HPDE6-E6E7 (cell line): ENCODE measurements at regions not wholly inside any gene's neighbourhood (a gene's known extent, or its start where the extent isn't known, plus 50 kb on each side); places are given as distances from the start of the nearest gene placed in this dataset.

ENCODE experiments used
- DNase-seq: peaks from one replicate; pipeline ENCODE4 v3.0.0; 2011; ENCODE audit warnings: missing footprints; ENCODE audit errors: extremely low spot score

DNA sequence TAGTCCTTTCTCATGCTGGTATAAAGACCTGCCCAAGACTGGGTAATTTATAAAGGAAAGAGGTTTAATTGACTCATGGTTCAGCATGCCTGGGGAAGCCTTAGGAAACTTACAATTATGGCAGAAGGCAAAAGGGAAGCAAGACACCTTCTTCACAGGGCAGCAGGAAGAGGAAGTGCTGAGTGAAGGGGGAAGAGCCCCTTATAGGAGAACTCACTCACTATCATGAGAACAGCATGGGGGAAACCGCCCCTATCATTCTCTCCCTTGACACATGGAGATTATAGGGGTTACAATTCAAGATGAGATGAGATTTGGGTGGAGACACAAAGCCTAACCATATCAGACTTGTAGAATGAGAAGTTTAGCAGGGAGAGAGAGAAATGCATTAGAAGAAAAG is 373.3 kb upstream of the DIAPH2 start:
- no peak for DNase-seq

DNA sequence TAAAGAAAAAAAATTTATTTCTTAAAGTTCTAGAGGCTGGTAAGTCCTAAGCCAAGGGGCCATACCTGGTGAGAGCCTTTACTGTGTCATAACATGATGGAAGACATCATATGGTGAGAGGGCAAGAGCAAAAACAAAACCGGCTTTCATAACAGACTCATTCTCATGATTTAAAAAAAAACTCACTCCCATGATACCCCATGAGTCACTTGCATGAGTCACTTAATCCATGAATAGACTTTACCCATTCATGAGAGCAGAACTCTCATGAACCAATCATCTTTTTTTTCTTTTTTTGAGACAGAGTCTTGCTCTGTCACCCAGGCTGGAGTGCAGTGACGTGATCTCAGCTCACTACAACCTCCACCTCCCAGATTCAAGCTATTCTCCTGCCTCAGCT is 369.7 kb upstream of the DIAPH2 start:
- DNase-seq, result no peak

DNA sequence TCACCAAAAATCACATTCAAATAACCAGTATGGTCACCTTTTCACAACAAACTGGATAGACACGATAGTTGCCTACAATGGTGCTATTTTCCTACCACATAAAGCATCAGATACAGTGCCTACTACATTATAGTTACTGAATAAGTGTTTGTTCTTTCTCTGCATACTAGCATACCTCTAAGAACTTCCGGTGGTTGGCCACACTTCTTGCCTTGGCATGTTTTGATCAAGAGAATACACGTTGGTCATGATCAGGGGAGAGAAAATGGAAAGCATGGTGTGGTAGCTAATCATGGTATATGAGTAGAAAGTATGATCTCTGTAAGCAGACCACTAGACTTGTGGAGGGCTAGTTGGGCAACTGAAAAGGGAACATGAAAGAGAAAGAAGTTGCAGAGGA is 322.8 kb upstream of the DIAPH2 start:
- DNase-seq, result no peak

DNA sequence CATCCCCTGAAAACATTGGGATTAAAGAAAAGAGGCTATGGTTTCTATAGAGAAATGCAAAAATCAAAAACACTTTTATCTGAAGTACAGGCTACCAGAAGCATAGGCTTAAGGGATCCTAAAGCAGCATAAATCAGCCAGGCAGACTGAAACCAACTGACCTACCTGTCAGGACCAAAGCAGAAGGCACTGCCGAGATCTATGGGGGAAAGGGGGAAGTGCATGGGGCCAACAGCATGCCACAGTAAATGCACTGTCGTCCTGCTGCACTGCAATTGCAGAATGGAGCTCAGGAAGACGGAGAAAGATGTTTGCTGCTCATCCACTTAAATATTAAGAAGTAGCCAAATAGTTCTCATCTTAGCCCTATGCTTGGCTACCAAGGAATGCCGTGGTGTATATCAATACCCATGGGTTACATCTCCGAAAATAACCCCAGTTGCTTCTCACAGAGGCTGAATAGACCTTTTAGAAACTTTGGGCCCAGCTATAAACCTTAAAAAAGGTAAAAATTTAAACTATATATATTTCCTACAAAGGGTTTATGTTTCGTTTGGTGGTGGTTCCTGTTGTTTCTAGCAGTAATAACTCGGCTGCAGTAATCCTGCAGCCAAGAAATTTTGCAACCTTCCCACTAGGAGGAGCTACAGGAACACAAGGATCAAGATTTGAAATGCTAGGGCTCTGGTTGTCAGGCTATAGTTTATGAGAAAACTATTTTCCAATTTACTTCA is 312.2 kb upstream of the DIAPH2 start:
- DNase-seq, result peak; percentile 10

DNA sequence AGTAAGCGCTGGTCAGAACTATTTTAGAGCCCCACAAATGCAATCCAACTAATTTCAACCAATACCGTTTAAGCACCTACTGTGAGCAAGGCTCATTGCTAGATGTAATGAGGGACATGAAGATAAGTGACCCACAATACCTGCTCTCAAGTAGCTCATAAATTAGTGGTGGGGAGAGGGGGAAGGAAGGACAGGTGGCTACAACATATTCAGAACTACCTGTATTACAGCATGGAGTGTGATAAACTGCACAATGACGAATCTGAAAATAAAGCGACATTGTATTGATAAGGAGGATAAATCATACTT is 311.6 kb upstream of the DIAPH2 start:
- DNase-seq, result no peak

GRCh38 chrX:96376266-96376665 is 308.4 kb upstream of the DIAPH2 start:
- DNase-seq, result no peak

GRCh38 chrX:96379951-96380350 is 304.7 kb upstream of the DIAPH2 start:
- no peak for DNase-seq

DNA sequence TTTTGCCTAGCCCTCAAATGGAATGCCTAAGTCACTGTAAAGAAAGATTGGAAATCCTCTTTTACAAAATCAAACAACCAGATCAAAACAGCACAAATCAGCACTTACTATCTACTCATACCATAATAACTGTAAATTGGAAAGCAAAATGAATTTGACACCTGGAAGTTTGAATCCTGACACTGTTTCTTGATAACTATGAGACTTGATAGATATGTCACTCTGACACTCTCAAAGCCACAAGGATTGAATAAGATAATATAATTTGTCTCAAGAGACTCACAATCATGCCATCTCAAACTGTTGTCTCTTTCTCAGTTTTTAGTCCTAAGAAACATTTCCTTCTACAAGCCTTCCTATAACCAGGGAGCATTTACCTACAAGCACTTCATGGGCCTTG is 302.6 kb upstream of the DIAPH2 start:
- DNase-seq, result no peak

DNA sequence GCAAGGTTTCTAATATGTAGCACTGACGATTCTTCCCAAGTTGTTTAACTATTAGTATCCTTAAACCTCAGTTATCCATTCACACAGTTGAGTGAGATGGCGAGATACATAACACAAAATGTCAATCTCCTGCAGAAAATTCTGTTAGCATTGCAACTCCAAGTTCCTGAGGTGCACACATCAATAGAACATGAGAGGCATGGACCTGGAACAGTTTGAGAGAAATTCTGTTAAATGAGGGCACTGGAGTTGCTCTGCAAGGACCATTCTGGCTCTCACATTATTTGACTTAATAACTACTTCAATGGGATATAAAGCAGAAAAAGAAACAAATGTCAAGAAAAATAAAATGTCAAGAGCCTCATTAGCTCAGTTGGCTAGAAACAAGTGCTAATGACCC is 301.2 kb upstream of the DIAPH2 start:
- no peak for DNase-seq

DNA sequence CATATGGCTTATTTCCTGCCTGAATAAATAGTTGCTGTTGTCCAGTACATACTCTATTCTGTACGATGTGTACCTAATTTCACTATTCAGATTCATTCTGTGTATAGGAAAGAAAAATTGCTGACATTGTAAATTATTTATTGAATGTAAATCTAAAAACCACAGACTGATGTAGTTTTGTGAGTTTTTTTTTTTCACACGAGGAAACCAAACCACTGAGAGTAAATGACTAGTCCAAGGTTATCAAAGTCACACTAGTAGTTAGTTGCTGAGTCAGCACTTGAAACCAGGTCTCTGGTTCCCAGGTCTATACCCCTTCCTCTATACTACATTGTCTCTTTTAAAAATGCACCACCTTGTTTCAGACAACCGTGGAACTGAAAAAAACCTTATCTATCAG is 298.3 kb upstream of the DIAPH2 start:
- DNase-seq, result no peak

- no peak for DNase-seq
Observed at GRCh38 chrX:96386981-96387380, 297.7 kb upstream of the DIAPH2 start.

DNA sequence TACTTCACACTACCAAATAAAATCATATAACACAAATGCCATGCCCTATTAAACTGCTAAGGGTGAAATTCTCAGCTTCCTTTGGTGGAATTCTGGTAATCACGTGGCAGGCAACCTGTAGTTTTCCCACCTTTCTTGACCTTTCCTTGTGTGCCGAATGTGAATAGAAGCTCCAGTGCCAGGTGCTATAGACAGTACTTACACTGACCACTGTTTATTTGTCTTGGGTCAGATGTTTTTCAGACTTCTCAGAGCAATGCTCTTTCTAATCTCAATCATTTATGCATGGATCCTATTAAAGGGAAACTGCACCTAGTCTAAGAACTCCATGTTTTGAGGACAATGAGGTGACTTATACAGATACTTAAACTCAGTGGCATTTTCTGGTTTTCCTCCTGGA is 296.8 kb upstream of the DIAPH2 start:
- DNase-seq, result no peak

DNA sequence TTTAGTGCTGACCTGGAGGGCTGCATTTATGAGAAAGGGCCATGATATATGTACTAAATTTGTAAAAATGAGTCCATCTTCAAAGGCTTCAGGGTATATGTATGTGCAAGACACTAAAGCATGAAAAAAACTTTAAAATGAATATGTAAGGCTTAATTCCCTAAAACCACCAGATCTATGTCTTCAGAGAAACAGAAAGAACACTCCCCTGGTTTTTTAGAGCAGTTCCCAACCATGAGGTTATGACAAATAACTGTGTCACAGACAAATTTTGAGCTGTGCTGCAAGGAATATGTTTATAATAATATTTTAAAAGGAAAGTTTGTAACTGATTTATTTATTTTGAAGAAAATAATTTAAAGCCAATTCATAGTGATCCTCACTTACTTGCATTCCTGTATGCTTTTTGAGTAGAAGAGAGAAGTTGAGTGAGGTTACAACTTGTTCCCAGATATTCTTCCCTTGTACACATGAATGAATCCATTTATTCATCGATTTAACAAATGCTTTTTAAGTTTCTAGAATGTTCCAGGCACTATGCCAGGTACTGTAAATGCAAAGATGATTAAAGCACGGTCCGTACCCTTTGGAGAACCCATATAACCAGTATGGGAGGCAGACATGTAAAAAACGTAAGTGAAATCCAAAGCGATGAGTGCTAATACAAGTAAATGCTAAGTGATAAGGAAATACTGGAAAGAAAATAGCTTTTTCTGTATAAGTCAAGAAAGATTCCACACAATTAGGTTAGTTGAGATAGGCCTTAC is 295.2 kb upstream of the DIAPH2 start:
- no peak for DNase-seq

- DNase-seq, result no peak
Observed at GRCh38 chrX:96394598-96394997, 290.0 kb upstream of the DIAPH2 start.

DNA sequence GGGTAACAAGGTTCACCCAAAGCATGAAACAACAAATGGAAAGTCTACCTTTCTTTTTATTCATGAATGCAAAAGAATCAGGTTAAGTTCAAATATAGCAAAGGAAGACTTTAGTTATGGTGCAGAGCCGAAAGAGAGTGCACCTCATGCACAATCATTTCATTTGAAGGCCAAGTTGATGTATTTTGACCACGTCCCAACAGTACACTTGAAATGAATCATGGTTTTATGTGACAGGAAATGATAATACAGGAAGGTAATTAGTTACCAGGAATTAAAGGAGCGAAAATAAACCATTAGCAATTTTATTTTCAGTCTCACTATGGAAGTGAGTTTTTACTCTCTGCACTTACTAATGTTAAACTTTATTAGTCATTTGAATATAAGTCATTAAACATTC is 281.2 kb upstream of the DIAPH2 start:
- no peak for DNase-seq

DNA sequence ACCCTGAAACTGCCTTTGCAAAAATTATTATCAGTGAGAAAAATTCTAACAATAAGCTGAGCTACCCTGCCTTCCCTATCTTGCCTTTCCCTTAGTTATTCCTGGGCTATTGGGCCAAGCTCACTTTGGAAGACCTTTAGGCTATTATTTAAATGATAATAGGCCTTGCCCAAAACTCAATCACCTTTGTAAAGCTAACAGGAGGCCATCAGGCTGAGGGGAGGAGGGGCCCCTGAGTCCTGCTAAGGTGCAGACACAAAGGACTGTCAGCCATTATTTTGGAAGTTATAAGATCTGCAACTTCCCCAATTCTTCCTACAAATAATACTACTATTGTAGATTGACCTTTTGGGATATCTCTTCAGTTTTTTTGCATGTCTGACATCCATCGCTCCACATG is 278.8 kb upstream of the DIAPH2 start:
- DNase-seq, result no peak

- DNase-seq, result peak; percentile 1
Observed at GRCh38 chrX:96407072-96407471, 277.6 kb upstream of the DIAPH2 start.

DNA sequence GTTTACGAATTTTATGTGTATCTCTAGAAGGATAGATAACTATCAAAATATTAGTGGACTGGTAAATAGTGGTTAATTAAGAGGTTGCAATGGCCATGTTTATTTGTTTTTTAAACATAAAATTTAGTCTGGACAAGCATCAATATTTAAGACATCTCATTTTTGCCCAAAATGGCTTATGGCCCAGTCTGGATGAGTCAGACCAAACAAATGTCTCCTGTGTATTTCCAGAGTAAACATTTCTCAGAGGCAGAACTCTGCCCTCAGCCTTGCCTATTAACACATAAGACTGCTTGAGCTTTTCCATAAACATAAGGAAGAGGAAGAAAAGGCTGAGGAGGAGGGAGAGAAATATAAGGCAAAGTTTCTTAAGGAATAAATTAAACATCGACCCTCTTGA is 277.1 kb upstream of the DIAPH2 start:
- DNase-seq, result no peak

DNA sequence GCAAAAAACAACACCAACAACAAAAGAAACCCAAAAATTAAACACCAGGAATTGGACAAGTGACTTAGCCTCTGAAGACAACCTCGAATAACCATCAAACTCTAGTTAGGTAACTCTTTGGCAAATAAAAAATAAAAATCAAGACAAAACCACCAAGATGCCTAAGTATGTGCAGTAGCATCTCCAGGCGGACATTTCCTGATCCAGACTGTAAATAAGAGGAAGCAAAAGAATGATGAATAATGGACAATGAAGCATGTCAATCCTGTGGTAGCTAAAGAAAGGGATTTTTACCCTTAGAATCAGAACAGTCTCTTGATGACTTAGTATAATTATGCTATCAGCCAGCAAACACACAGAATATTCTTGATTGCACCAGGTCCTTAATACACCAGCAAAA is 276.7 kb upstream of the DIAPH2 start:
- DNase-seq, result no peak

DNA sequence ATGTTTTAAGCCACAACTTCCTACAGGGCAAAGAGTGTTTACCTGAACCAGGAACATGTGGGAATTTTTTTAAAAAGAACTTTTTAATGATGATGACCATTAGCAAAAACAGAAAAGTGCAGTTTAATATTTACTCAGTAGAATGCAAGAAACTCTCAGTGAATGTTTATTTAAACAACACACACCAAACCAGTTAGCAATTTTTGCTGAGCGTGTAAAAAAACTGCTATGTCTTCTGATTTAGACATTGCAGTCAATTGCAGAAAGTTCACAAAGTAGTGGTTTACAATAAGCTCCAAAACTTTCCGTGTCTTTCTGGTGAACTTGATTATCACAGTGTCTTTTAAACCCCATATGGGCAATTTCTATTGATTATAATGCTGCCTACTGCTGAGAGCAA is 273.7 kb upstream of the DIAPH2 start:
- DNase-seq, result no peak

DNA sequence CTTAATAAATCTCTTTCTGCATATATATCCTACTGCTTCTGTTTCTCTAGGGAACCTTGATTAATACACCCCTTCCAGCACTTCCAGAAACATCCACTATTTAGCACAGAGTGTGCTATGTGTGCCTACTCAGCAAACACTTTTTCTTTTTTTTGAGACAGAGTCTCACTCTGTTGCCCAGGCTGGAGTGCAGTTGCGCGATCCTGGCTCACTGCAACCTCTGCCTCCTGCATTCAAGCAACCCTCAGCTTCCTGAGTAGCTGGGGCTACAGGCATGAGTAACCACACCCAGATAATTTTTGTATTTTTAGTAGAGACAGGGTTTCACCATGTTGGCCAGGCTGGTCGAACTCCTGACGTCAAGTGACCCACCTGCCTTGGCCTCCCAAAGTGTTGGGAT is 266.9 kb upstream of the DIAPH2 start:
- DNase-seq, result no peak

GRCh38 chrX:96424007-96424406 is 260.6 kb upstream of the DIAPH2 start:
- DNase-seq, result no peak

- no peak for DNase-seq
Observed at GRCh38 chrX:96425200-96425599, 259.4 kb upstream of the DIAPH2 start.
